Naive B cell (primary cell): ENCODE measurements at regions not wholly inside any gene's neighbourhood (a gene's known extent, or its start where the extent isn't known, plus 50 kb on each side); places are given as distances from the start of the nearest gene placed in this dataset.
A peak's percentile ranks its signal among the peaks of the same experiment; 100 is the strongest.
"Not testable (repeated sequence)": the region's sequence is repeated elsewhere in the genome, so short reads cannot be mapped to it uniquely, and the experiment has no call there.

ENCODE experiments used
- ATAC-seq, 2 donors: fragments of 150-1000 bp; cut with Tn5 transposase; 2 replicates each; pipeline ENCODE4 v1.10.0; 2021; ENCODE audit warnings: low read depth in 2 of 2, mild to moderate bottlenecking in 2 of 2, moderate library complexity in 2 of 2
- DNase-seq: peaks from one replicate; pipeline ENCODE4 v3.0.0; 2022
- H3K27ac Mint-ChIP-seq, 6 donors: one replicate each; pipeline ENCODE4 v1.8.0; 2020 to 2022; ENCODE audit warnings: mild to moderate bottlenecking in 6 of 6, mixed read lengths in 6 of 6, moderate library complexity in 5 of 6, inconsistent platforms in 2 of 6
- H3K27me3 Mint-ChIP-seq, 3 donors: one replicate each; pipeline ENCODE4 v1.8.0; 2021 to 2022; ENCODE audit warnings: mixed read lengths in 3 of 3, mild to moderate bottlenecking in 1 of 3
- H3K36me3 Mint-ChIP-seq, 2 donors: one replicate each; pipeline ENCODE4 v1.8.0; 2020 to 2022; ENCODE audit warnings: mixed read lengths in 2 of 2, inconsistent platforms in 1 of 2, mild to moderate bottlenecking in 1 of 2
- H3K4me1 Mint-ChIP-seq, 3 donors: one replicate each; pipeline ENCODE4 v1.8.0; 2020 to 2022; ENCODE audit warnings: mixed read lengths in 3 of 3, inconsistent platforms in 1 of 3, mild to moderate bottlenecking in 1 of 3, moderate library complexity in 1 of 3
- H3K4me3 Mint-ChIP-seq, 8 donors: one replicate each; pipeline ENCODE4 v1.8.0; 2020 to 2022; ENCODE audit warnings: mild to moderate bottlenecking in 8 of 8, mixed read lengths in 8 of 8, moderate library complexity in 8 of 8, inconsistent platforms in 2 of 8
- H3K9me3 Mint-ChIP-seq, 7 donors: one replicate each; pipeline ENCODE4 v1.8.0; 2020 to 2022; ENCODE audit warnings: mixed read lengths in 7 of 7, mild to moderate bottlenecking in 5 of 7, inconsistent platforms in 2 of 7, moderate library complexity in 1 of 7

DNA sequence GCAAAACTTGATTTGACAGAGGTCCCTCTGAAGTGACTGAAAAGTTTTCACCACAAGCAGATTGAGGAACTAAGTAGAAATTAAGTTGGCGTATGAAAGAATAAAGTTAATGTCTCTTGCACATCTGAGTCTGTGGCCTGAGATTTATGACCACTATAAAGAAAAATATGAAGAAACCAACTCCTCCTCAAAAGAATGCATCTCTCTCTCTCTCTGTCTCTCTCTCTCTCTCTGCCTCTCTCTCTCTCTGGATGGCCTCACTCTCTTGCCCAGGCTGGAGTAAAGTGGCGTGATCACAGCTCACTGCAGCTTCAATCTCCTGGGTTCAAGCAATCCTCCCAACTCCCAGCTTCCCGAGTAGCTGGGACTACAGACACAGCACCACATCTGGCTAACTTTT, 55.2 kb downstream of the RPL22L1 start:
- Mint-ChIP-seq H3K36me3 (no peaks in the 10 kb centered on the region), H3K4me3 (no peak overlapping the region), H3K4me1 (peaks cover 0 to 4% (median 0%) of the 10 kb centered on the region in 3 donors), H3K9me3 (no peaks in the 10 kb centered on the region), H3K27ac (peak overlapping the region in 2 of 6 donors; percentile 72 to 79), H3K27me3 (peaks cover 1 to 9% (median 8%) of the 10 kb centered on the region in 3 donors)
- ATAC-seq (no peak), DNase-seq (no peak)

GRCh38 chr3:170813266-170813665, 56.7 kb downstream of the RPL22L1 start:
- no peak for ATAC-seq
- H3K4me1 Mint-ChIP-seq = peaks cover 0 to 4% (median 0%) of the 10 kb centered on the region in 3 donors

DNA sequence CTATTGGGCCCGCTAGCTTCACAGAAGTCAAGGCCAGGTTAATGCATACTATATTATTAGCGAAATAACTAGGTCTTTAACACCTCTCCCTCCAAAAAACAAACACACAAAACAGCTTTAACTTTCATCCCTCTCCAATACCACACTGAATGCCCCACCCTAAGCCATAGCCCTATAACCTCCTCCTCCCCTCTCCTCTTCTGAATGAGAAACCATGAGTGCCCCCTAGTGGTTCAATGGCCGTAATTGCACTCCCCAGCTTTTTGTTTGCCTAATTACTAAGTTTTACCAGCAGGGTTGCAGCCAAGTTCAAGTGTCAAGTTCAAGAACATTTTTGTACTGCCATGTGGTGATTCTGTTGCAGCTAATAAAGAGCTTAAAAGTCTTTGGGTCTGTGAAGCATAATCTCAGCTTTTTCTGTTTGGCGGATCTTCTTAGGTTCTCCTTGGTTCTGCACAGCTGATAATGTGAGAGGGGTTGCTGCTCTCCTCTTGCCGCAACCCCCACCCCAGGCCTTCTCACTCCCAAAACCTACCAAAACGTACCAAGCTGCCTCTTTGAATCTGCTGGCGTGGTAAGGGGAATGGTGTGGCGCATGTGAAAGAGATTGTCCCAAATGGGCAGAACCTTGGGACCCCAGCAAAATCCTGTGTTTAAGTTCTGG, 57.9 kb downstream of the RPL22L1 start:
- Mint-ChIP-seq H3K27ac (no peak overlapping the region), H3K36me3 (no peaks in the 10 kb centered on the region), H3K27me3 (peaks cover 0 to 5% (median 0%) of the 10 kb centered on the region in 3 donors), H3K9me3 (no peaks in the 10 kb centered on the region), H3K4me1 (peaks cover 0 to 4% (median 0%) of the 10 kb centered on the region in 3 donors), H3K4me3 (no peak overlapping the region)
- ATAC-seq (peak; percentile 76 to 85), DNase-seq (peak; percentile 65)

More at GRCh38 chr3:170813266-170813665, 56.7 kb downstream of the RPL22L1 start:
- no peak for DNase-seq
- Mint-ChIP-seq H3K9me3 (no peaks in the 10 kb centered on the region), H3K27ac (no peak overlapping the region), H3K36me3 (no peaks in the 10 kb centered on the region), H3K27me3 (no peaks in the 10 kb centered on the region), H3K4me3 (no peak overlapping the region)

DNA sequence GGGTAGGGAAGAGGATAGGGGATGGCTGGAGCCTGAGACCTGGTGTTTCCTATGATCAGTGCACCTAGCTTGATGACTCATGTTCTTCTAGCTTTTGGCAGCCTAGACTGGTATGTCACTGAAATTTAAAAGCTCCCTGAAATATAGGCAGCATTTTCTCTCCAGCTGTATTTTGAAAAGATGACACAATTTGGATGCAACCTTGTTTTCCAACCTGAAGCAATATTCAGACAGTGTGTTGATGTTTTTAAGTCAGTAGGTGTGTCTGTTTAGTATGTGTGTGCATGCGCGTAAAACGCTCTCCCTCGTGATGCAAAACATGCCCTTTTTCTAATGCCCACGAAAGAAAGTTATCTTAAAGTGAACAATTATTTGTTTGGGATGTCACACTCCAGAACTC, 58.5 kb downstream of the RPL22L1 start:
- H3K27ac Mint-ChIP-seq = peak overlapping the region in 1 of 6 donors; percentile 40
- peaks cover 0 to 4% (median 0%) of the 10 kb centered on the region in 3 donors for H3K4me1 Mint-ChIP-seq
- no peaks in the 10 kb centered on the region for H3K9me3 Mint-ChIP-seq
- H3K4me3 Mint-ChIP-seq = no peak overlapping the region
- no peak for ATAC-seq
- H3K36me3 Mint-ChIP-seq = no peaks in the 10 kb centered on the region
- H3K27me3 Mint-ChIP-seq = peaks cover 0 to 5% (median 4%) of the 10 kb centered on the region in 3 donors
- DNase-seq = no peak

DNA sequence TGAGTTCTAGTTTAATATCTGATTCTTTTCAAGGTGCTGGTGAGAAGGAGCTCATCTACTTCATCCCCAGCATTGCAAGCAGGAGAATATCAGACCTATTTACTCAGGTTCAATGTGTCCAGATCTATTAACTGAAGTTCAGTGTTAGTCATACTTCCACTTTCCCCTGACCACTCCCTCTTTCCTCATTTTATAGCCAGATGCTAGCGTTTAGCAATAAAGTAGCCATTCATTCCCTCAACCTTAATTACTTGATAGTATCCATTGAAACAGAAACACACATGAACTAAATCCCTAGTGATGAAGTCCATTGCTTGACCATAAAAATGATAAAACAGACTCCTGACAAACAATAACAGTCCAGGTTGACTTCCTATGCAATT, 60.0 kb downstream of the RPL22L1 start:
- Mint-ChIP-seq H3K4me1 (peaks cover 0 to 4% (median 0%) of the 10 kb centered on the region in 3 donors), H3K36me3 (peaks cover 0 to 6% of the 10 kb centered on the region in 2 donors), H3K9me3 (peaks cover 0 to 5% (median 0%) of the 10 kb centered on the region in 7 donors), H3K27ac (no peak overlapping the region), H3K27me3 (peaks cover 5 to 10% (median 8%) of the 10 kb centered on the region in 3 donors), H3K4me3 (no peak overlapping the region)
- ATAC-seq (no peak), DNase-seq (no peak)

GRCh38 chr3:170809007-170809974, 60.7 kb downstream of the RPL22L1 start:
- H3K4me1 Mint-ChIP-seq = peaks cover 0 to 4% (median 0%) of the 10 kb centered on the region in 3 donors
- no peak overlapping the region for H3K4me3 Mint-ChIP-seq
- H3K27ac Mint-ChIP-seq = peak overlapping the region in 2 of 6 donors; percentile 48 to 61
- DNase-seq = no peak
- peaks cover 0 to 8% of the 10 kb centered on the region in 2 donors for H3K36me3 Mint-ChIP-seq
- peaks cover 12 to 17% (median 15%) of the 10 kb centered on the region in 3 donors for H3K27me3 Mint-ChIP-seq
- ATAC-seq = no peak
- peaks cover 0 to 5% (median 0%) of the 10 kb centered on the region in 7 donors for H3K9me3 Mint-ChIP-seq

GRCh38 chr3:170808041-170808440, 62.0 kb downstream of the RPL22L1 start:
- peaks cover 0 to 8% of the 10 kb centered on the region in 2 donors for H3K36me3 Mint-ChIP-seq

DNA sequence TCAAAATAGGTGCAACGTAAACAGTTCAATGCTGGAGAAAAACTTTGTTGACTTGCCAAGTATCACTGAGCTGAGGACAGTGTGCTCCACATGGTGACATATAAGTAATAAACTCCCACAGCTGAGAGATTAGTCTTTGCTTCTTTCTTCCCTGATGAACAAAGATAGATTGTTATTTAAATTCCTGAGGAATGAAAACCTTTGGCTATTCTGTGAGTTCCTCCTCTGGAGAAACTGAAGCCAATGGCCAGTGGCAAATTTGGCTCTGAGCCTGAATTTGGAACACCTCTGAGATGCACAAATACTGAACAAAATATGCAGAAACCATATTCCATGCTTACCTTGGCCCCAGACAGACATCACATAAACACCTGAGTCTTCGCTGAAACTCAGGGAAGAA, 63.3 kb downstream of the RPL22L1 start:
- peaks cover 0 to under 1% (median 0%) of the 10 kb centered on the region in 3 donors for H3K4me1 Mint-ChIP-seq
- DNase-seq = no peak
- peaks cover 0 to 8% of the 10 kb centered on the region in 2 donors for H3K36me3 Mint-ChIP-seq
- peaks cover 0 to 5% (median 0%) of the 10 kb centered on the region in 7 donors for H3K9me3 Mint-ChIP-seq
- H3K4me3 Mint-ChIP-seq = no peak overlapping the region
- no peak for ATAC-seq
- no peak overlapping the region for H3K27ac Mint-ChIP-seq
- H3K27me3 Mint-ChIP-seq = peaks cover 26 to 42% (median 34%) of the 10 kb centered on the region in 3 donors

More at GRCh38 chr3:170808041-170808440, 62.0 kb downstream of the RPL22L1 start:
- H3K4me1 Mint-ChIP-seq = peaks cover 0 to 4% (median 0%) of the 10 kb centered on the region in 3 donors
- DNase-seq (no peak), ATAC-seq (no peak)
- no peak overlapping the region for H3K4me3 Mint-ChIP-seq
- peaks cover 0 to 5% (median 0%) of the 10 kb centered on the region in 7 donors for H3K9me3 Mint-ChIP-seq
- H3K27ac Mint-ChIP-seq = no peak overlapping the region
- peaks cover 23 to 29% (median 23%) of the 10 kb centered on the region in 3 donors for H3K27me3 Mint-ChIP-seq

DNA sequence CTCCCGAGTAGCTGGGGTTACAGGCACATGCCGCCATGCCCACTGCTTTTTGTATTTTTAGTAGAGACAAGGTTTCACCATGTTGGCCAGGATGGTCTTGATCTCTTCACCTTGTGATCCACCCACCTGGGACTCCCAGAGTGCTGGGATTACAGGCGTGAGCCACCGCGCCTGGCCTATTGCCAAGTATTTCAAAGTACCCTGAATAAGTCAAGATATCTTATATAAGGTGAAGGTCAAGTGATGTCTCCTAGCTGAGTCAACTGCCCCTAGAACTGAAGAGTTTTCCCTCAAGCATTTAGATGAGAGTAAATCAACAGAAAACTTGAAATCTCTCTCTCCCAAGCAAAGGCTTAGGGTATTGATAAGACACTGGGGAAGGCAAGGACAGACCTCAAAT, 63.9 kb downstream of the RPL22L1 start:
- H3K27me3 Mint-ChIP-seq = peaks cover 30 to 47% (median 39%) of the 10 kb centered on the region in 3 donors
- H3K36me3 Mint-ChIP-seq = peaks cover 0 to 8% of the 10 kb centered on the region in 2 donors
- no peak for ATAC-seq
- H3K27ac Mint-ChIP-seq = no peak overlapping the region
- no peaks in the 10 kb centered on the region for H3K4me1 Mint-ChIP-seq
- DNase-seq = no peak
- peaks cover 0 to 5% (median 0%) of the 10 kb centered on the region in 7 donors for H3K9me3 Mint-ChIP-seq
- H3K4me3 Mint-ChIP-seq = no peak overlapping the region

GRCh38 chr3:170805296-170805695, 64.7 kb downstream of the RPL22L1 start:
- not testable (repeated sequence) for DNase-seq

GRCh38 chr3:170804634-170805033, 65.4 kb downstream of the RPL22L1 start:
- H3K27me3 Mint-ChIP-seq = peaks cover 30 to 47% (median 39%) of the 10 kb centered on the region in 3 donors
- H3K36me3 Mint-ChIP-seq, H3K27ac Mint-ChIP-seq, DNase-seq, ATAC-seq, H3K4me3 Mint-ChIP-seq, H3K9me3 Mint-ChIP-seq, H3K4me1 Mint-ChIP-seq: not testable (repeated sequence)

More at GRCh38 chr3:170805296-170805695, 64.7 kb downstream of the RPL22L1 start:
- not testable (repeated sequence) for H3K36me3 Mint-ChIP-seq, ATAC-seq, H3K9me3 Mint-ChIP-seq, H3K4me3 Mint-ChIP-seq, H3K4me1 Mint-ChIP-seq
- Mint-ChIP-seq H3K27ac (peak overlapping the region in 1 of 6 donors; percentile 19), H3K27me3 (peaks cover 30 to 47% (median 39%) of the 10 kb centered on the region in 3 donors)

- Mint-ChIP-seq H3K4me3 (no peak overlapping the region), H3K9me3 (peaks cover 0 to 5% (median 0%) of the 10 kb centered on the region in 7 donors), H3K4me1 (no peaks in the 10 kb centered on the region), H3K27ac (no peak overlapping the region), H3K27me3 (peaks cover 33 to 52% (median 39%) of the 10 kb centered on the region in 3 donors), H3K36me3 (peaks cover 0 to 8% of the 10 kb centered on the region in 2 donors)
- ATAC-seq (no peak), DNase-seq (no peak)
Observed at GRCh38 chr3:170804078-170804477, 65.9 kb downstream of the RPL22L1 start.
